Neuron (in vitro differentiated cells): ENCODE measurements at regions not wholly inside any gene's neighbourhood (a gene's known extent, or its start where the extent isn't known, plus 50 kb on each side); places are given as distances from the start of the nearest gene placed in this dataset.

Experiments used
- H2AFZ ChIP-seq: one replicate; pipeline ENCODE4 v1.6.1; 2013; ENCODE audit warnings: low read depth, mild to moderate bottlenecking, inconsistent platforms, low read length, moderate library complexity
- H3K27me3 ChIP-seq: one replicate; pipeline ENCODE4 v1.6.1; 2013; ENCODE audit warnings: low read length; ENCODE audit not compliant: insufficient read depth
- H3K36me3 ChIP-seq: one replicate; pipeline ENCODE4 v1.6.1; 2013; ENCODE audit warnings: low read length; ENCODE audit not compliant: insufficient read depth
- H3K4me1 ChIP-seq: one replicate; pipeline ENCODE4 v1.6.1; 2013; ENCODE audit warnings: low read length; ENCODE audit not compliant: insufficient read depth
- H3K4me3 ChIP-seq: 2 replicates; pipeline ENCODE4 v1.5.1; 2013; ENCODE audit warnings: mild to moderate bottlenecking, low read length, moderate library complexity
- H3K9me3 ChIP-seq: one replicate; pipeline ENCODE4 v1.6.1; 2013; ENCODE audit warnings: low read length

GRCh38 chr4:19375136-19375804, 876.4 kb upstream of the SLIT2 start:
- H3K36me3 ChIP-seq: no peaks in the 10 kb centered on the region
- no peak overlapping the region for H3K4me3 ChIP-seq
- H3K9me3 ChIP-seq: no peaks in the 10 kb centered on the region
- H2AFZ ChIP-seq: no peak overlapping the region
- no peaks in the 10 kb centered on the region for H3K27me3 ChIP-seq
- H3K4me1 ChIP-seq: peaks cover 3% of the 10 kb centered on the region

DNA sequence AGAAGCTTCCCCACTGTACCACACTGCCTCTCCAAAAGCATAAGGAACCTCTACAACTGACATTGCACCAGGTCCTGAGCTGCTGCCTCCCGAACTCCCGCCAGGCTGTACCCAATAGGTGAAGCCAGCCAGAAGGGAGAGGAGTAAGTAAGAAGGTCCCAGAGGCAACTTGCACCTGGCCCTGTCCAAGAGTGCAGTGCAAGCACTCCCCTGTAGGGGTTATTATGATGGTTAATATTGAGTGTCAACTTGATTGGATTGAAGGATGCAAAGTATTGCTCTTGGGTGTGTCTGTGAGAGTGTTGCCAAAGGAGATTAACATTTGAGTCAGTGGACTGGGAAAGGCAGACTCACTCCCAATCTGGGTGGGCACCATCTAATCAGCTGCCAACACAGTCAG, 879.3 kb upstream of the SLIT2 start:
- Histone ChIP-seq H3K36me3 (no peaks in the 10 kb centered on the region), H3K27me3 (no peaks in the 10 kb centered on the region), H3K9me3 (no peaks in the 10 kb centered on the region), H2AFZ (no peak overlapping the region), H3K4me3 (no peak overlapping the region), H3K4me1 (peaks cover 3% of the 10 kb centered on the region)

GRCh38 chr4:19368800-19369199, 882.9 kb upstream of the SLIT2 start:
- Histone ChIP-seq H3K4me3 (no peak overlapping the region), H3K9me3 (no peaks in the 10 kb centered on the region)

DNA sequence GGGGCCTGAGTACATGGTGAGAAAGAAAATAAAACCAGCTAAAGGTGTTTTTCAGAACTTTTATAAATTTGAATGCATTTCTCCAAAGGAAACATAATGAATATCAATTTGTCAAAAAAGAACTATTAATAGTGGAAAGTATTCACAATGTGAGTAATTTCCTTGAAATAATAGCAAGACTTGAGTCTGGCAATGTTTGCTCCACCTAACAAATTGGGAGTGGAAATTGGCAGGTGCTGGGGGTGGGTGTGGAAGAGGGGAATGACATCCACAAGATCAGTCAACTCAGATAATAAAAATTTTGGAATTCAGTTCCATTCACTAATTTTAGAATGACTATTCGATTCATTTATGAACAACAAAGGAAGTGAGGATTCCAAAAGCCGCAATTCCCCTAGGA, 884.8 kb upstream of the SLIT2 start:
- Histone ChIP-seq H3K9me3 (no peaks in the 10 kb centered on the region), H3K4me1 (no peaks in the 10 kb centered on the region)

More at GRCh38 chr4:19368800-19369199, 882.9 kb upstream of the SLIT2 start:
- Histone ChIP-seq H2AFZ (no peak overlapping the region), H3K27me3 (no peaks in the 10 kb centered on the region), H3K4me1 (no peaks in the 10 kb centered on the region), H3K36me3 (no peaks in the 10 kb centered on the region)

GRCh38 chr4:19358015-19358414, 893.7 kb upstream of the SLIT2 start:
- Histone ChIP-seq H3K27me3 (no peaks in the 10 kb centered on the region), H3K36me3 (no peaks in the 10 kb centered on the region), H3K4me1 (peaks cover 2% of the 10 kb centered on the region), H3K4me3 (no peak overlapping the region), H2AFZ (no peak overlapping the region), H3K9me3 (no peaks in the 10 kb centered on the region)

More for the DNA sequence above, 884.8 kb upstream of the SLIT2 start:
- Histone ChIP-seq H3K36me3 (no peaks in the 10 kb centered on the region), H3K4me3 (no peak overlapping the region), H3K27me3 (no peaks in the 10 kb centered on the region), H2AFZ (no peak overlapping the region)

- no peak overlapping the region for H2AFZ ChIP-seq
- H3K27me3 ChIP-seq: no peaks in the 10 kb centered on the region
- H3K9me3 ChIP-seq: no peaks in the 10 kb centered on the region
- H3K36me3 ChIP-seq: no peaks in the 10 kb centered on the region
- H3K4me1 ChIP-seq: no peaks in the 10 kb centered on the region
- no peak overlapping the region for H3K4me3 ChIP-seq
These were observed 902.3 kb upstream of the SLIT2 start for GRCh38 chr4:19349416-19349815.

GRCh38 chr4:19348746-19349145, 903.0 kb upstream of the SLIT2 start:
- no peaks in the 10 kb centered on the region for H3K36me3 ChIP-seq
- H3K4me1 ChIP-seq: no peaks in the 10 kb centered on the region
- H2AFZ ChIP-seq: no peak overlapping the region
- no peaks in the 10 kb centered on the region for H3K27me3 ChIP-seq
- no peak overlapping the region for H3K4me3 ChIP-seq
- no peaks in the 10 kb centered on the region for H3K9me3 ChIP-seq

DNA sequence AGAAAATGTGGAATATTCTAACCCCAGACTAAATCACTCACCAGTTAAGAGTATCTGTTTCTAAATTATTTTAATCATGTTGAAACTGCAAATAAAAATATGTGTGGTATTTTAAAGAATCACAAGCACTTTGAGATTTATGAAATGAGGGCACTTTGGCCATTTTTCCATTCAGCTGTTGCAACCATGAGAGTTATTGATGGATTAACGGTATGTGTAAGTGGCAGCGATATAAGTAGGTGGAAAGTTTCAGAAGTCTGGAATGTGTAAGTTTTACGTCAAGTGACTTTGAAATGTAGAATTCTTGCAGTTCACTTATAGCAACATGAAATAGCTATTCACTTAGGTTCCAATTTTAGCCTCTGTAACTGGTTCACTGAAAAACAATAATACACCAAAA, 905.1 kb upstream of the SLIT2 start:
- Histone ChIP-seq H2AFZ (no peak overlapping the region), H3K4me1 (no peaks in the 10 kb centered on the region), H3K4me3 (no peak overlapping the region), H3K36me3 (no peaks in the 10 kb centered on the region), H3K9me3 (no peaks in the 10 kb centered on the region), H3K27me3 (no peaks in the 10 kb centered on the region)

DNA sequence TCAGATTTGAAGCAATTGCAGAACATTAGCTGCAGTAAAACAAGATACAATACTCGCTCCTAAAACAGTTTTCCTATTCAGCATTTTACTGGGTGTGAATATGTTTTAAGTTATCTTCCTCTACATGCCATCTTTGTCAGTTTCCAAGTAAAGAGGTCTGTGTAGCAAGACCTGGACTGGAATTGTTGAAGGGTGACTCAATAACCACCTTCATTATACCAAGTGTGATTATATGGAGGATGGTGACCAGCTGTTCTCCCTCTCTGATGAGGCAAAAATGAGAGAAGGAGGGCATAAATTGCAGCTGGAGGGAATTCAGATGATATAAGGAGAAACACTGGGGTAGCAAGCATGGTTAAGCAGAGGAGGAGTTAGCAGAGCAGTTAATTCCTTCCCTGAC, 922.1 kb upstream of the SLIT2 start:
- H2AFZ ChIP-seq: no peak overlapping the region
- H3K27me3 ChIP-seq: no peaks in the 10 kb centered on the region
- H3K36me3 ChIP-seq: no peaks in the 10 kb centered on the region
- H3K9me3 ChIP-seq: no peaks in the 10 kb centered on the region
- H3K4me3 ChIP-seq: no peak overlapping the region
- no peaks in the 10 kb centered on the region for H3K4me1 ChIP-seq

DNA sequence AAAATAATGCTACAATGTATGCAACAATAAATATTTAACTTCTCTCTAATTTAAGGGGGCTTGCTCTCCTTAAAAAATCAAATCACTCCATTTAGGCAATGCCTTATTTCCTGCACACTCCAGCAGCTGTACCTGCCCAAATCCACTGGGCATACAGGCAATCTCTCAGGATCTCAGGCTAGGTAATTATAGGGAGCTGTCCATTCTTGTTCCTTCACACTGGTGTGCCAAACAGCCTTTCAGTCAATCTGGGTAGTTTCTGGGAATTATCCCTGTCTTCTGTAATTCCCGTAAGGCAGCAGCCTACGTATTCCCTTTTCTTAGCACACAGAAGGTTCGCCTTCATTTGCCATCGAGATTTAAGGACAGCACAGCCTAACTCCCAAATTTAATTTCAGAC, 922.6 kb upstream of the SLIT2 start:
- Histone ChIP-seq H3K9me3 (no peaks in the 10 kb centered on the region), H3K27me3 (no peaks in the 10 kb centered on the region), H2AFZ (no peak overlapping the region), H3K36me3 (no peaks in the 10 kb centered on the region), H3K4me1 (no peaks in the 10 kb centered on the region), H3K4me3 (no peak overlapping the region)

DNA sequence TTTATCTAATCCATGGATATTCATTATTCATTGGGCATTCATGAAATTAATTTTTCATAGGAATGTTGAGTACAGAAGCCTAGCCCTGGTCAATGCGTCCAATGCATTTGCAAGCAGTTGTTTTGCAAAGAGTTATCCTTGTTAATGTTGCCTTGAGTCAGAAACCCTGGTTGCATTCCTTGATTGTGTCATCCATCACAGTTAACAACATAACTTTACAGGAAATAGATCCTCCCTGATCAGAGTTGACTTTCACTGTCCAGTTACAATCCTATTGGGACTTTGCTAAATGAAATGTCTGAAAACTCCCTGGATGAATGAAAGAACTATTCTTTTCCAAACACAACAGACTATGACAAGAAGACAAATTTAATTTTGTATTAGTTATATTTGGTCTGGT, 924.3 kb upstream of the SLIT2 start:
- H3K9me3 ChIP-seq: no peaks in the 10 kb centered on the region
- H3K4me3 ChIP-seq: no peak overlapping the region
- H2AFZ ChIP-seq: no peak overlapping the region
- H3K4me1 ChIP-seq: no peaks in the 10 kb centered on the region
- H3K36me3 ChIP-seq: no peaks in the 10 kb centered on the region
- H3K27me3 ChIP-seq: no peaks in the 10 kb centered on the region

DNA sequence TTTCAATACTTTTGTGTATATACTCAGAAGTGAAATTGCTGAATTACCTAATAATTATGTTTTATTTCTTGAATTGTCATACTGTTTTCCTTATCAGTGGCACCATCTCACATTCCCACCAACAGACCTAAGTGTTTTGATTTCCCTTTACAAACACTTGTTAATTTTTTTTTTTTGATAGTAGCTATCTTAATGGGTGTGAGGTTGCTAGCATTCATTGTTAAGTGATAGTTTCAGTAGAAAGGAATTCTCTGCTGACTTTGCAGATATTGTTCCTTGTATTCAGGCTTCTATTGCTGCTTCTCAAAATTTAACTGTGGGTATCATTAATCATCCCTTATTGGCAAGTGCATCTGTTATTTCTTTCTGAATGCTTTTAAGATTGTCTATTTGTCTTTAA, 927.5 kb upstream of the SLIT2 start:
- H2AFZ ChIP-seq: no peak overlapping the region
- no peaks in the 10 kb centered on the region for H3K36me3 ChIP-seq
- H3K9me3 ChIP-seq: no peaks in the 10 kb centered on the region
- no peak overlapping the region for H3K4me3 ChIP-seq
- H3K4me1 ChIP-seq: no peaks in the 10 kb centered on the region
- no peaks in the 10 kb centered on the region for H3K27me3 ChIP-seq

DNA sequence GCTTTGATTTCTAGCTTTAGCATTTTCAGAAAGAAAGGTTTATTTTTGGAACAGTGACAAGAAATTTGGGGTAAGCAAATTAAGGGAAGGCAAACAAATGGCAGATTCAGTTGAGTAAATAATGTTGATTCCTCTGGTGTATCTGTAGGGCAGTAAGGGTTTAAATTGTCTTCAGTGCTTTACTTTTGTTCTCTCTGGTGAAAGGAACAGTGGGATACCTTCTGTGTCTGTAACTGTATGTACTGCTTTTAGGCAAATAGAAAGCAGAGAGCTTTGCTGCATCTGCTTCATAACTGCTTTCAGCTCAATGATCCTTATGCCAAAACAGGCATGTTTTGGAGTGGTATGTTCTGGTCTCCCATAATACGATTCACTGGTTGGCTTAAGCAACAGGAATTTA, 932.1 kb upstream of the SLIT2 start:
- Histone ChIP-seq H3K4me1 (no peaks in the 10 kb centered on the region), H3K4me3 (no peak overlapping the region)

DNA sequence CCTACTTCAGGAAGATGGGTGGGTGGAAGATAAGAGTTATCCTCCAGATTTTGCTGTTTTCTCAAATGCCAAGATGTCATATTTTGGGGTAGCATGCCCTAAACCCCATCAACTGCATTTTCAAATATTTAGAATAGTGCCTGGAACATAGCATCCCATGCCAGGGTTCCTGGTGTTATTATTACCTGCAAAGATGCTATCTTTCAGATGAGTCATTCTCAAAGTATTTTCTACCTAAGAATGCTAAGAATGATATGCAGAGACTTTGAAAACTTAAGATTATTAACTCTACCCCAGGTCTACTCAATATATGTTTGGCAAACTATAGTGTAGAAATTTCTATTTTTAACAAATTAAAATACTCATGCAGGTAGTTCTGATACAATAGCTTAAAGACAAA, 934.3 kb upstream of the SLIT2 start:
- Histone ChIP-seq H3K36me3 (no peaks in the 10 kb centered on the region), H3K9me3 (no peaks in the 10 kb centered on the region), H3K4me3 (no peak overlapping the region), H3K27me3 (no peaks in the 10 kb centered on the region), H2AFZ (no peak overlapping the region), H3K4me1 (no peaks in the 10 kb centered on the region)

More for the DNA sequence above, 932.1 kb upstream of the SLIT2 start:
- Histone ChIP-seq H3K27me3 (no peaks in the 10 kb centered on the region), H3K36me3 (no peaks in the 10 kb centered on the region), H3K9me3 (no peaks in the 10 kb centered on the region), H2AFZ (no peak overlapping the region)
